HEK293 (cell line): ENCODE measurements at regions not wholly inside any gene's neighbourhood (a gene's known extent, or its start where the extent isn't known, plus 50 kb on each side); places are given as distances from the start of the nearest gene placed in this dataset.

Experiments
- CTCF ChIA-PET: fragments of 350-600 bp; formaldehyde crosslinking; extraction: SDS; loops from one replicate; lab custom pipeline; 2021; ENCODE audit warnings: antibody characterized with exemption; lab: Yijun Ruan, JAX
- POLR2A ChIA-PET: fragments of 300-600 bp; formaldehyde crosslinking; extraction: SDS; loops from one replicate; lab custom pipeline; 2020; ENCODE audit warnings: antibody characterized with exemption, inconsistent platforms; lab: Yijun Ruan, JAX
- H3K27ac ChIP-seq: fragments of 200-500 bp; sonication (Bioruptor generic); 2 replicates; pipeline ENCODE4 v1.5.1; 2014; ENCODE audit warnings: low read depth, low read length, control low read depth, inconsistent platforms; ENCODE audit errors: extremely low read depth
- H3K36me3 ChIP-seq, 2 experiments: fragments of 200-500 bp in 1 of 2; sonication (Bioruptor generic) in 1 of 2; 1 replicate in 1 of 2; 2 replicates in 1 of 2; pipeline ENCODE4 v1.5.1; 2014 to 2017; ENCODE audit warnings: inconsistent platforms in 2 of 2, low read length in 2 of 2; ENCODE audit not compliant: control insufficient read depth in 2 of 2, insufficient read depth in 1 of 2
- H3K4me1 ChIP-seq: fragments of 200-500 bp; sonication (Bioruptor generic); 2 replicates; pipeline ENCODE4 v1.5.1; 2014; ENCODE audit warnings: mild to moderate bottlenecking, low read length, inconsistent platforms; ENCODE audit not compliant: control insufficient read depth, insufficient read depth
- H3K4me3 ChIP-seq: 2 replicates; pipeline ENCODE4 v1.5.1; 2011; ENCODE audit warnings: low read depth, mild to moderate bottlenecking, control low read depth, low read length, moderate library complexity
- H3K9me3 ChIP-seq: fragments of 200-500 bp; sonication (Bioruptor generic); 2 replicates; pipeline ENCODE4 v1.5.1; 2014; ENCODE audit warnings: low read depth, low read length, inconsistent platforms; ENCODE audit not compliant: control insufficient read depth, insufficient read depth
- ATF2 ChIP-seq: fragments of 450-650 bp; formaldehyde crosslinking; IDR thresholded peaks from 2 replicates; pipeline ENCODE4 v1.5.1; 2016; ENCODE audit warnings: missing biosample characterization, missing genetic modification characterization, low read depth
- BCL6B ChIP-seq: fragments of 450-650 bp; formaldehyde crosslinking; IDR thresholded peaks from 2 replicates; pipeline ENCODE4 v1.5.1; 2017; ENCODE audit warnings: missing biosample characterization, missing genetic modification characterization
- GLI4 ChIP-seq: fragments of 450-650 bp; formaldehyde crosslinking; IDR thresholded peaks from 2 replicates; pipeline ENCODE4 v1.5.1; 2016; ENCODE audit warnings: missing biosample characterization, missing genetic modification characterization
- HOXA7 ChIP-seq: sonication (generic); formaldehyde crosslinking; IDR thresholded peaks from 2 replicates; pipeline ENCODE4 v1.8.1; 2022; ENCODE audit warnings: missing genetic modification reagents, borderline replicate concordance
- PBX3 ChIP-seq: sonication (generic); formaldehyde crosslinking; IDR thresholded peaks from 2 replicates; pipeline ENCODE4 v1.8.1; 2022; ENCODE audit warnings: mild to moderate bottlenecking, moderate library complexity, missing genetic modification reagents
- PRDM6 ChIP-seq: fragments of 450-650 bp; formaldehyde crosslinking; IDR thresholded peaks from 2 replicates; pipeline ENCODE4 v1.5.1; 2017; ENCODE audit warnings: missing biosample characterization, missing genetic modification characterization
- SETDB1 ChIP-seq: IDR thresholded peaks from one replicate; pipeline ENCODE4 v1.6.1; 2017; ENCODE audit warnings: mild to moderate bottlenecking, low read length, moderate library complexity, mixed read lengths; ENCODE audit not compliant: insufficient read length
- ZBTB10 ChIP-seq: fragments of 450-650 bp; formaldehyde crosslinking; IDR thresholded peaks from 2 replicates; pipeline ENCODE4 v1.5.1; 2016; ENCODE audit warnings: missing biosample characterization, missing genetic modification characterization
- ZBTB17 ChIP-seq: fragments of 450-650 bp; formaldehyde crosslinking; IDR thresholded peaks from 2 replicates; pipeline ENCODE4 v1.5.1; 2016; ENCODE audit warnings: missing biosample characterization, missing genetic modification characterization
- ZNF138 ChIP-seq: fragments of 450-650 bp; formaldehyde crosslinking; IDR thresholded peaks from 2 replicates; pipeline ENCODE4 v1.5.1; 2016; ENCODE audit warnings: missing biosample characterization, missing genetic modification characterization, borderline replicate concordance
- ZNF184 ChIP-seq: fragments of 450-650 bp; IDR thresholded peaks from 2 replicates; pipeline ENCODE4 v1.5.1; 2018; ENCODE audit warnings: missing biosample characterization, mild to moderate bottlenecking, missing genetic modification characterization
- ZNF341 ChIP-seq: fragments of 450-650 bp; formaldehyde crosslinking; IDR thresholded peaks from 2 replicates; pipeline ENCODE4; 2016; ENCODE audit warnings: low read depth, missing biosample characterization, missing genetic modification characterization
- ZNF501 ChIP-seq: fragments of 450-650 bp; formaldehyde crosslinking; IDR thresholded peaks from 2 replicates; pipeline ENCODE4 v1.5.1; 2016; ENCODE audit warnings: missing biosample characterization, missing genetic modification characterization
- ZNF521 ChIP-seq: fragments of 450-650 bp; formaldehyde crosslinking; IDR thresholded peaks from 2 replicates; pipeline ENCODE4 v1.5.1; 2017; ENCODE audit warnings: missing biosample characterization, mild to moderate bottlenecking, missing genetic modification characterization
- ZNF626 ChIP-seq: fragments of 450-650 bp; sonication (Bioruptor Pico); formaldehyde crosslinking; IDR thresholded peaks from 2 replicates; pipeline ENCODE4 v1.5.1; 2018; ENCODE audit warnings: missing biosample characterization, missing genetic modification characterization, inconsistent platforms
- ZNF76 ChIP-seq: fragments of 450-650 bp; formaldehyde crosslinking; IDR thresholded peaks from 2 replicates; pipeline ENCODE4; 2016; ENCODE audit warnings: low read depth, missing biosample characterization, missing genetic modification characterization, borderline replicate concordance
- ZNF776 ChIP-seq: fragments of 450-650 bp; formaldehyde crosslinking; IDR thresholded peaks from 2 replicates; pipeline ENCODE4 v1.5.0; 2017; ENCODE audit warnings: missing biosample characterization, missing genetic modification characterization, borderline replicate concordance
- ZNF830 ChIP-seq: fragments of 450-650 bp; IDR thresholded peaks from 2 replicates; pipeline ENCODE4 v1.5.0; 2018; ENCODE audit warnings: missing biosample characterization, missing genetic modification characterization, low read depth, mild to moderate bottlenecking, moderate library complexity
- ZSCAN16 ChIP-seq: fragments of 450-650 bp; formaldehyde crosslinking; IDR thresholded peaks from 2 replicates; pipeline ENCODE4 v1.5.1; 2016; ENCODE audit warnings: missing biosample characterization, missing genetic modification characterization
- ZSCAN5A ChIP-seq: fragments of 450-650 bp; formaldehyde crosslinking; IDR thresholded peaks from 2 replicates; pipeline ENCODE4 v1.5.1; 2016; ENCODE audit warnings: missing biosample characterization, missing genetic modification characterization

- CTCF ChIA-PET = no interaction called here
- H3K36me3 ChIP-seq = no peaks in the 10 kb centered on the region
- POLR2A ChIA-PET = no interaction called here
Measured at GRCh38 chr4:132827522-132827921, 321.6 kb upstream of the PCDH10 start.

GRCh38 chr4:132838244-132838643, 310.9 kb upstream of the PCDH10 start:
- no peaks in the 10 kb centered on the region for H3K9me3 ChIP-seq
- no peak overlapping the region for H3K4me3 ChIP-seq
- no peaks in the 10 kb centered on the region for H3K36me3 ChIP-seq
- H3K4me1 ChIP-seq = no peaks in the 10 kb centered on the region
- no peak overlapping the region for H3K27ac ChIP-seq
- TF ChIP-seq HOXA7 = no peak
- TF ChIP-seq ZNF138 (tag by site-specific recombination) = no peak
- no peak for TF ChIP-seq ZNF341 (tag by site-specific recombination)
- TF ChIP-seq ZSCAN5A (tag by site-specific recombination) = no peak
- TF ChIP-seq ZNF776 = no peak
- no peak for TF ChIP-seq PRDM6
- no peak for TF ChIP-seq ZSCAN16 (tag by site-specific recombination)
- no peak for TF ChIP-seq PBX3 (CRISPR knock-in tag)
- no peak for TF ChIP-seq ZNF184
- no peak for TF ChIP-seq ZNF830 (tag by site-specific recombination)
- TF ChIP-seq BCL6B (tag by site-specific recombination) = no peak
- no peak for TF ChIP-seq GLI4 (tag by site-specific recombination)
- no peak for TF ChIP-seq ZNF501
- no peak for TF ChIP-seq ZNF626 (tag by site-specific recombination)
- no peak for TF ChIP-seq ZBTB17
- no peak for TF ChIP-seq ZNF76 (tag by site-specific recombination)
- no peak for TF ChIP-seq ZNF521 (tag by site-specific recombination)
- no peak for TF ChIP-seq ATF2 (tag by site-specific recombination)
- no peak for TF ChIP-seq ZBTB10 (tag by site-specific recombination)
- POLR2A ChIA-PET = no interaction called here
- CTCF ChIA-PET = no interaction called here

More at GRCh38 chr4:132827522-132827921, 321.6 kb upstream of the PCDH10 start:
- Histone ChIP-seq H3K27ac (no peak overlapping the region), H3K4me1 (no peaks in the 10 kb centered on the region), H3K9me3 (no peaks in the 10 kb centered on the region), H3K4me3 (no peak overlapping the region)
- TF ChIP-seq SETDB1 = no peak
